HL-60 (cell line): ENCODE measurements at regions not wholly inside any gene's neighbourhood (a gene's known extent, or its start where the extent isn't known, plus 50 kb on each side); places are given as distances from the start of the nearest gene placed in this dataset.

ENCODE experiments used
- DNase-seq, 2 experiments: peaks; one replicate each; pipeline ENCODE4 v3.0.0-alpha.2; 2010 to 2020; ENCODE audit warnings: low read depth in 1 of 2, low spot score in 1 of 2
- H3K27ac ChIP-seq: fragments of 250-450 bp; sonication (Bioruptor Pico); replicated peaks from 2 replicates; pipeline ENCODE4 v1.5.1; 2020; ENCODE audit warnings: mild to moderate bottlenecking, moderate library complexity
- H3K27me3 ChIP-seq: fragments of 250-450 bp; sonication (Bioruptor Pico); 2 replicates; pipeline ENCODE4 v1.5.1; 2021; ENCODE audit warnings: mild to moderate bottlenecking, moderate library complexity; ENCODE audit not compliant: insufficient read depth, poor library complexity, severe bottlenecking
- H3K4me3 ChIP-seq: replicated peaks from 2 replicates; pipeline ENCODE4 v1.5.1; 2011; ENCODE audit warnings: mild to moderate bottlenecking, control low read depth, low read length; ENCODE audit not compliant: insufficient read depth
- GABPA ChIP-seq: IDR thresholded peaks from 2 replicates; pipeline ENCODE4 v1.6.1; 2012; ENCODE audit warnings: low read depth
- POLR2AphosphoS5 ChIP-seq: IDR thresholded peaks from 2 replicates; pipeline ENCODE4 v1.6.1; 2012; ENCODE audit warnings: low read depth
- SPI1 ChIP-seq: IDR thresholded peaks from 2 replicates; pipeline ENCODE4 v1.6.1; 2012; ENCODE audit warnings: low read depth, mild to moderate bottlenecking, borderline replicate concordance
- TF ChIP-seq, protein P1 (sequence below): IDR thresholded peaks from one replicate; pipeline ENCODE4 v1.5.1; 2011; ENCODE audit warnings: low read length, control low read depth, inconsistent platforms; ENCODE audit not compliant: insufficient read depth
- TF ChIP-seq, protein P2 (sequence below): IDR thresholded peaks from 2 replicates; pipeline ENCODE4 v1.6.1; 2012; ENCODE audit warnings: low read depth; ENCODE audit not compliant: insufficient replicate concordance

DNA sequence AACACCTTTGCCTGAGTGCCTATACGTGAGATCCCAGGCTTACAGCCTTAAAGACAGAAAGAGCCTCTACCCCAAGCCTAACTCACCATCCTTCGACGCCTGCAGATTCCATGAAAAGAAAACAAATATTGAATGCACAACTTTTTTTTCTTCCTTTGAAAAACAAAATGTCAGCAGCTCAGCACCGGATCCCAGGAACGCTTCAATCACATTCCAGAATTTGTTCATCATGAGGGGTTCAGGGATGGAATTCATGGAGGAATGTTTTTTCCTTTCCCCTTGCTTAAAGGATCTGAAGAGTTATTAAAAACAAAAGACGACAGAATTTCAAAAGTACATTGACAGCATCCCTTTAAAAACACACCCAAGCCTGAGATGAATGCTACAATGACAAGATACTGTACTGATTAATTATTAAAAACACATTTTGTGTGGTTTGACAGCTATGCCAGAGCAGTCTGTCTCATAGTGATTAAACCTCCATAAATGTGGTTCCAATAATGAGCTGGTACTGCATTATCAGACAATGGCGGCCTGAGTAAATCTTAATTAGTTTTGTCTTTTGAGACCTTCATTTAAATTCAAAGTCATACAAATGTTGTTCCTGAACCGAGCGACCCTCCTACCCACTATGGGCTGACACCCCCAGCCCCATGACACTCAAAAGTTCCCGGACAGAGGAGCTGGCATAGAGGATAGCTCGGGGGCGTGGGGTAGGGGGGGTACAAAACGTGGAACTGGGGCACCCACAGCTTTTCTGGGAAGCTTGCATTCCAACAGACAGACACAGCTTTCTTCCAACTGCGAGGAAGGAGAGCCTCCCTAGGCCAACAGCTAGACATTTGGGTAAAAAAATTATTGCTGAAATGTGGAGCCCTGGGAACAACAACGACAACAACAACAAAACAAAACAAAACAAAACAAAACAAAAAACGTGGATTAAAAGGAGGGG lies 227.5 kb downstream of the TTC32 start:
- peaks cover 7% of the 10 kb centered on the region for H3K27me3 ChIP-seq
- DNase-seq, result no peak
- no peak overlapping the region for H3K4me3 ChIP-seq
- no peak overlapping the region for H3K27ac ChIP-seq
- TF ChIP-seq POLR2AphosphoS5, result no peak

DNA sequence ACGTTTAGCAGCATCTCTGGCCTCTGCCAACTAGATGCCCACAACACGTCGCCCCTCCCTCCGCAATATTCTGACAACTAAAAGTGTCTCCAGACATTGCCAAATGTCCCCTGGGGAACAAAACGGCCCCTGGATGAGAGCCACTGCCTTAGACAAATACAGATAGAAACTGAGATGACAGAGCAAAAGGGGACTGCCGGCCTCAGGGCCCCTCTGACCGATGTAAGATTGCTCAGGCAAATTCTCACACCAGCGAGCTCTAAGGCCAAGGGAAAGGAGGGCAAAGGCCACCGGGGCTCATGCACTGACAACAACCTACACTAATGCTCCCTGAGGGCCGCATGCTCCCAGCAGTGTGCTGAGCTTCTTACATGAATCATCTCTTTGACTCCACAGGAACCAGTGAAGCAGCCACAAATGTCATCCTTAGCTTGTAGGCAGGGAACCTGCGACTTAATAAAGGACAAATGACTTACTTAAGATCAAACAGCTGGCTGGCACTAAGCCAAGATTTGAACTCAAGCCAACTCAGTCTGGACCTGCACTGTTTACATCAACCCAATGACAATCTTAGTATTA lies 228.5 kb downstream of the TTC32 start:
- no peak for TF ChIP-seq POLR2AphosphoS5
- no peak for TF ChIP-seq GABPA
- TF ChIP-seq, protein P1, sequence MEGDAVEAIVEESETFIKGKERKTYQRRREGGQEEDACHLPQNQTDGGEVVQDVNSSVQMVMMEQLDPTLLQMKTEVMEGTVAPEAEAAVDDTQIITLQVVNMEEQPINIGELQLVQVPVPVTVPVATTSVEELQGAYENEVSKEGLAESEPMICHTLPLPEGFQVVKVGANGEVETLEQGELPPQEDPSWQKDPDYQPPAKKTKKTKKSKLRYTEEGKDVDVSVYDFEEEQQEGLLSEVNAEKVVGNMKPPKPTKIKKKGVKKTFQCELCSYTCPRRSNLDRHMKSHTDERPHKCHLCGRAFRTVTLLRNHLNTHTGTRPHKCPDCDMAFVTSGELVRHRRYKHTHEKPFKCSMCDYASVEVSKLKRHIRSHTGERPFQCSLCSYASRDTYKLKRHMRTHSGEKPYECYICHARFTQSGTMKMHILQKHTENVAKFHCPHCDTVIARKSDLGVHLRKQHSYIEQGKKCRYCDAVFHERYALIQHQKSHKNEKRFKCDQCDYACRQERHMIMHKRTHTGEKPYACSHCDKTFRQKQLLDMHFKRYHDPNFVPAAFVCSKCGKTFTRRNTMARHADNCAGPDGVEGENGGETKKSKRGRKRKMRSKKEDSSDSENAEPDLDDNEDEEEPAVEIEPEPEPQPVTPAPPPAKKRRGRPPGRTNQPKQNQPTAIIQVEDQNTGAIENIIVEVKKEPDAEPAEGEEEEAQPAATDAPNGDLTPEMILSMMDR, result no peak
- TF ChIP-seq, protein P2, sequence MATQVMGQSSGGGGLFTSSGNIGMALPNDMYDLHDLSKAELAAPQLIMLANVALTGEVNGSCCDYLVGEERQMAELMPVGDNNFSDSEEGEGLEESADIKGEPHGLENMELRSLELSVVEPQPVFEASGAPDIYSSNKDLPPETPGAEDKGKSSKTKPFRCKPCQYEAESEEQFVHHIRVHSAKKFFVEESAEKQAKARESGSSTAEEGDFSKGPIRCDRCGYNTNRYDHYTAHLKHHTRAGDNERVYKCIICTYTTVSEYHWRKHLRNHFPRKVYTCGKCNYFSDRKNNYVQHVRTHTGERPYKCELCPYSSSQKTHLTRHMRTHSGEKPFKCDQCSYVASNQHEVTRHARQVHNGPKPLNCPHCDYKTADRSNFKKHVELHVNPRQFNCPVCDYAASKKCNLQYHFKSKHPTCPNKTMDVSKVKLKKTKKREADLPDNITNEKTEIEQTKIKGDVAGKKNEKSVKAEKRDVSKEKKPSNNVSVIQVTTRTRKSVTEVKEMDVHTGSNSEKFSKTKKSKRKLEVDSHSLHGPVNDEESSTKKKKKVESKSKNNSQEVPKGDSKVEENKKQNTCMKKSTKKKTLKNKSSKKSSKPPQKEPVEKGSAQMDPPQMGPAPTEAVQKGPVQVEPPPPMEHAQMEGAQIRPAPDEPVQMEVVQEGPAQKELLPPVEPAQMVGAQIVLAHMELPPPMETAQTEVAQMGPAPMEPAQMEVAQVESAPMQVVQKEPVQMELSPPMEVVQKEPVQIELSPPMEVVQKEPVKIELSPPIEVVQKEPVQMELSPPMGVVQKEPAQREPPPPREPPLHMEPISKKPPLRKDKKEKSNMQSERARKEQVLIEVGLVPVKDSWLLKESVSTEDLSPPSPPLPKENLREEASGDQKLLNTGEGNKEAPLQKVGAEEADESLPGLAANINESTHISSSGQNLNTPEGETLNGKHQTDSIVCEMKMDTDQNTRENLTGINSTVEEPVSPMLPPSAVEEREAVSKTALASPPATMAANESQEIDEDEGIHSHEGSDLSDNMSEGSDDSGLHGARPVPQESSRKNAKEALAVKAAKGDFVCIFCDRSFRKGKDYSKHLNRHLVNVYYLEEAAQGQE, result no peak
- no peak for TF ChIP-seq SPI1
- Histone ChIP-seq H3K4me3 (no peak overlapping the region), H3K27me3 (peaks cover 8% of the 10 kb centered on the region), H3K27ac (no peak overlapping the region)
- no peak for DNase-seq

DNA sequence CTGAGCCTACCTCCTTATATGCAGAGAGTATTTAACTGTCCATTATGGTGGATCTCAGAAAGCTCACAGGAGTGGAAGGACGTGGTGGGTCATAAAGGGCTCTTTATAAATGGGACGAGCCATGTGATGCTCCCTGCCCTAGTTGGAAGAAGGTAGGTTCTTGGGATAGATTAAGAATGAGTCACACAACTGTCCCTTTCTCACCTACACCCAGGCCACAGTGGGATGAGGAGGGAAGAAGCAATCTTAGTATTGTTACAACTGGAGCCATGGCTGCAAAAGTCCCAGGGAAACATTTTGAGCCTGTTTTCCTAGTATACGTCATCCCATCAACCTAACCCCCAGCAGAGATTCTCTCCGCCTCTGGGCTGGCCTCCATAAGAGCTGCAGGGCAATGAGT lies 229.9 kb downstream of the TTC32 start:
- TF ChIP-seq SPI1 (no peak), GABPA (no peak), POLR2AphosphoS5 (no peak)
- TF ChIP-seq, protein P1, result no peak
- TF ChIP-seq, protein P2, result no peak
- peaks cover 8% of the 10 kb centered on the region for H3K27me3 ChIP-seq
- H3K4me3 ChIP-seq, result no peak overlapping the region
- H3K27ac ChIP-seq, result no peak overlapping the region
- no peak for DNase-seq

DNA sequence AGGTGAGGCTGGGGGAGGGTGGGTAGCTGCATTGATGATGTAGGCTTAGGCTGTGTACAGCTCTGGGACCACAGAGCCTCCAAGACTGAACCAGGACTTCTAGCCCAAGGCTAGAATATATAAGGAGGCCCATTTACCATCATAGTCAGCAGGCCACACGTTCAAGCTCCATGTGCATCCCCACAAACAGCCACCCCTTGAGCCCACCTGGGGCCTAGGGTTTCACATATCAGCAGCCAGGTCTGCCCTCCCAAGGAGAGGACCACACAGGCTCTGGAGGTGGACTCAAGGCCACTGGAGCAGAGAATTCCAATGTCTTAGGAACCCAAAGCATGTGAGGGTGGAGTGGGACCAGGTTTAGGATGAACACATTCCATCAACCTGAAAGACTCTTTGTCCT lies 230.5 kb downstream of the TTC32 start:
- TF ChIP-seq, protein P2, result no peak
- TF ChIP-seq SPI1 (no peak), GABPA (no peak), POLR2AphosphoS5 (no peak)
- TF ChIP-seq, protein P1, result no peak
- Histone ChIP-seq H3K27ac (no peak overlapping the region), H3K27me3 (peaks cover 8% of the 10 kb centered on the region), H3K4me3 (no peak overlapping the region)
- DNase-seq, result no peak
